Liver (tissue), 3 donors: ENCODE measurements at regions not wholly inside any gene's neighbourhood (a gene's known extent, or its start where the extent isn't known, plus 50 kb on each side); places are given as distances from the start of the nearest gene placed in this dataset.

Experiments
- FOXA2 ChIP-seq: IDR thresholded peaks from 2 replicates; pipeline ENCODE4 v1.6.1; 2016; ENCODE audit warnings: antibody characterized with exemption
- GABPA ChIP-seq, 2 donors: IDR thresholded peaks in 1 of 2; conservative IDR thresholded peaks in 1 of 2; 2 replicates each; pipeline ENCODE4 v1.6.1; 2016; ENCODE audit warnings: antibody characterized with exemption in 2 of 2, mild to moderate bottlenecking in 1 of 2, moderate library complexity in 1 of 2
- JUND ChIP-seq, 2 donors: IDR thresholded peaks; 2 replicates each; pipeline ENCODE4 v1.6.1; 2016; ENCODE audit warnings: antibody characterized with exemption in 2 of 2
- MAX ChIP-seq: IDR thresholded peaks from 2 replicates; pipeline ENCODE4 v1.6.1; 2016; ENCODE audit warnings: antibody characterized with exemption
- RAD21 ChIP-seq, 2 donors: IDR thresholded peaks; 2 replicates each; pipeline ENCODE4 v1.6.1; 2016; ENCODE audit warnings: antibody characterized with exemption in 2 of 2, mild to moderate bottlenecking in 2 of 2
- TAF1 ChIP-seq: conservative IDR thresholded peaks from 2 replicates; pipeline ENCODE4 v1.6.1; 2016; ENCODE audit warnings: antibody characterized with exemption, mild to moderate bottlenecking
- TF ChIP-seq, protein P1 (sequence below): fragments of 150-350 bp; IDR thresholded peaks from 2 replicates; pipeline ENCODE4 v1.5.1; 2017; ENCODE audit warnings: improper control_type of control experiment, low read depth, low read length; ENCODE audit not compliant: missing input control
- TF ChIP-seq, protein P2 (sequence below): IDR thresholded peaks from 2 replicates; pipeline ENCODE4 v1.6.1; 2016; ENCODE audit warnings: antibody characterized with exemption
- TF ChIP-seq, protein P3 (sequence below): IDR thresholded peaks from 2 replicates; pipeline ENCODE4 v1.6.1; 2016; ENCODE audit warnings: antibody characterized with exemption, mild to moderate bottlenecking
- donor health status: healthy.
- donor health status: healthy.

DNA sequence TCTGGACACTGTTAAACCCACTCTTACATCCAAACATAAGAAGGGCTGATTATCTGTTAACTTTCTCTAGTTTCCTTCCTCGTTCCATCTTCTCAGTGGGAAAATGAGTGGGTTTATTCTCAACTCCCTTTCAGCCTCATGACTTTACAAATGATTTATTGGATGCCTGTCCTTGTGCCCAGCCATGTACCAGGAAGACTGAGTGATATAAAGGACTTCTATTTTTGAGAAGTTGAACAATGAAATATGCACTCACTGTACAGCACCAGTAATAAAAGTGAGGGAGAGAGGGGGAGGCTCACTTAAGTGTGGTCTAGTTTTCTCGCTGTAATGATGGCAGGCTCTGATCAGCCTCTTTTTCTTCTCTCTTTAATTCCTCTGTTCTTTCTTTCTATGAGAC lies 277.6 kb downstream of the SMARCA2 start:
- TF ChIP-seq, protein P1, sequence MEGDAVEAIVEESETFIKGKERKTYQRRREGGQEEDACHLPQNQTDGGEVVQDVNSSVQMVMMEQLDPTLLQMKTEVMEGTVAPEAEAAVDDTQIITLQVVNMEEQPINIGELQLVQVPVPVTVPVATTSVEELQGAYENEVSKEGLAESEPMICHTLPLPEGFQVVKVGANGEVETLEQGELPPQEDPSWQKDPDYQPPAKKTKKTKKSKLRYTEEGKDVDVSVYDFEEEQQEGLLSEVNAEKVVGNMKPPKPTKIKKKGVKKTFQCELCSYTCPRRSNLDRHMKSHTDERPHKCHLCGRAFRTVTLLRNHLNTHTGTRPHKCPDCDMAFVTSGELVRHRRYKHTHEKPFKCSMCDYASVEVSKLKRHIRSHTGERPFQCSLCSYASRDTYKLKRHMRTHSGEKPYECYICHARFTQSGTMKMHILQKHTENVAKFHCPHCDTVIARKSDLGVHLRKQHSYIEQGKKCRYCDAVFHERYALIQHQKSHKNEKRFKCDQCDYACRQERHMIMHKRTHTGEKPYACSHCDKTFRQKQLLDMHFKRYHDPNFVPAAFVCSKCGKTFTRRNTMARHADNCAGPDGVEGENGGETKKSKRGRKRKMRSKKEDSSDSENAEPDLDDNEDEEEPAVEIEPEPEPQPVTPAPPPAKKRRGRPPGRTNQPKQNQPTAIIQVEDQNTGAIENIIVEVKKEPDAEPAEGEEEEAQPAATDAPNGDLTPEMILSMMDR = no peak
- TF ChIP-seq JUND (IDR thresholded peaks at IDR 0.05) = no peak
- TF ChIP-seq, protein P2, sequence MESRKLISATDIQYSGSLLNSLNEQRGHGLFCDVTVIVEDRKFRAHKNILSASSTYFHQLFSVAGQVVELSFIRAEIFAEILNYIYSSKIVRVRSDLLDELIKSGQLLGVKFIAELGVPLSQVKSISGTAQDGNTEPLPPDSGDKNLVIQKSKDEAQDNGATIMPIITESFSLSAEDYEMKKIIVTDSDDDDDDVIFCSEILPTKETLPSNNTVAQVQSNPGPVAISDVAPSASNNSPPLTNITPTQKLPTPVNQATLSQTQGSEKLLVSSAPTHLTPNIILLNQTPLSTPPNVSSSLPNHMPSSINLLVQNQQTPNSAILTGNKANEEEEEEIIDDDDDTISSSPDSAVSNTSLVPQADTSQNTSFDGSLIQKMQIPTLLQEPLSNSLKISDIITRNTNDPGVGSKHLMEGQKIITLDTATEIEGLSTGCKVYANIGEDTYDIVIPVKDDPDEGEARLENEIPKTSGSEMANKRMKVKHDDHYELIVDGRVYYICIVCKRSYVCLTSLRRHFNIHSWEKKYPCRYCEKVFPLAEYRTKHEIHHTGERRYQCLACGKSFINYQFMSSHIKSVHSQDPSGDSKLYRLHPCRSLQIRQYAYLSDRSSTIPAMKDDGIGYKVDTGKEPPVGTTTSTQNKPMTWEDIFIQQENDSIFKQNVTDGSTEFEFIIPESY = no peak
- no peak for TF ChIP-seq GABPA (IDR thresholded peaks at IDR 0.05 in 1 of 2, conservative IDR thresholded peaks at IDR 0.05 in 1 of 2)
- no peak for TF ChIP-seq MAX
- no peak for TF ChIP-seq FOXA2
- no peak for TF ChIP-seq TAF1
- TF ChIP-seq RAD21 (IDR thresholded peaks at IDR 0.05) = no peak
- TF ChIP-seq, protein P3, sequence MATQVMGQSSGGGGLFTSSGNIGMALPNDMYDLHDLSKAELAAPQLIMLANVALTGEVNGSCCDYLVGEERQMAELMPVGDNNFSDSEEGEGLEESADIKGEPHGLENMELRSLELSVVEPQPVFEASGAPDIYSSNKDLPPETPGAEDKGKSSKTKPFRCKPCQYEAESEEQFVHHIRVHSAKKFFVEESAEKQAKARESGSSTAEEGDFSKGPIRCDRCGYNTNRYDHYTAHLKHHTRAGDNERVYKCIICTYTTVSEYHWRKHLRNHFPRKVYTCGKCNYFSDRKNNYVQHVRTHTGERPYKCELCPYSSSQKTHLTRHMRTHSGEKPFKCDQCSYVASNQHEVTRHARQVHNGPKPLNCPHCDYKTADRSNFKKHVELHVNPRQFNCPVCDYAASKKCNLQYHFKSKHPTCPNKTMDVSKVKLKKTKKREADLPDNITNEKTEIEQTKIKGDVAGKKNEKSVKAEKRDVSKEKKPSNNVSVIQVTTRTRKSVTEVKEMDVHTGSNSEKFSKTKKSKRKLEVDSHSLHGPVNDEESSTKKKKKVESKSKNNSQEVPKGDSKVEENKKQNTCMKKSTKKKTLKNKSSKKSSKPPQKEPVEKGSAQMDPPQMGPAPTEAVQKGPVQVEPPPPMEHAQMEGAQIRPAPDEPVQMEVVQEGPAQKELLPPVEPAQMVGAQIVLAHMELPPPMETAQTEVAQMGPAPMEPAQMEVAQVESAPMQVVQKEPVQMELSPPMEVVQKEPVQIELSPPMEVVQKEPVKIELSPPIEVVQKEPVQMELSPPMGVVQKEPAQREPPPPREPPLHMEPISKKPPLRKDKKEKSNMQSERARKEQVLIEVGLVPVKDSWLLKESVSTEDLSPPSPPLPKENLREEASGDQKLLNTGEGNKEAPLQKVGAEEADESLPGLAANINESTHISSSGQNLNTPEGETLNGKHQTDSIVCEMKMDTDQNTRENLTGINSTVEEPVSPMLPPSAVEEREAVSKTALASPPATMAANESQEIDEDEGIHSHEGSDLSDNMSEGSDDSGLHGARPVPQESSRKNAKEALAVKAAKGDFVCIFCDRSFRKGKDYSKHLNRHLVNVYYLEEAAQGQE = no peak
